ENCODE measurements at regions not wholly inside any gene's neighbourhood (a gene's known extent, or its start where the extent isn't known, plus 50 kb on each side); places are given as distances from the start of the nearest gene placed in this dataset.

- no peak for DNase-seq (ENCODE audit: low spot score)
- no peaks in the 10 kb centered on the region for H3K36me3 ChIP-seq (ENCODE audit: control insufficient read depth in 4 of 4, insufficient read depth in 3 of 4, low read depth in 1 of 4, low read length in 3 of 4)
- no peak overlapping the region for H3K4me3 ChIP-seq (ENCODE audit: low read depth in 1 of 3, low read length in 3 of 3)
- no peaks in the 10 kb centered on the region for H3K9me3 ChIP-seq (ENCODE audit: control insufficient read depth in 4 of 4, low read length in 3 of 4)
- H3K27ac ChIP-seq (ENCODE audit: low read depth in 1 of 2, low read length in 2 of 2) = peak overlapping the region; percentile 28 to 36
- 76% methylated on average over 12 of the region's 12 CpGs for WGBS
- H3K9ac ChIP-seq (ENCODE audit: low read depth in 1 of 2, low read length in 2 of 2) = no peak overlapping the region
- no peaks in the 10 kb centered on the region for H3K27me3 ChIP-seq (ENCODE audit: control insufficient read depth in 4 of 4, insufficient read depth in 4 of 4, low read length in 3 of 4)
- TF ChIP-seq HNF4A (conservative IDR thresholded peaks at IDR 0.05) = no peak
- H3K4me1 ChIP-seq (ENCODE audit: control insufficient read depth in 4 of 4, insufficient read depth in 4 of 4, low read length in 3 of 4) = peaks cover 0 to 15% (median 6%) of the 10 kb centered on the region in 4 donors
These were observed 159.4 kb downstream of the TENT4A start for GRCh38 chr5:6872441-6873160.

GRCh38 chr5:6873359-6873758 lies 160.1 kb downstream of the TENT4A start:
- Histone ChIP-seq H3K4me1 (ENCODE audit: control insufficient read depth in 4 of 4, insufficient read depth in 4 of 4, low read length in 3 of 4) (peaks cover 0 to 15% (median 6%) of the 10 kb centered on the region in 4 donors), H3K36me3 (ENCODE audit: control insufficient read depth in 4 of 4, insufficient read depth in 3 of 4, low read depth in 1 of 4, low read length in 3 of 4) (no peaks in the 10 kb centered on the region), H3K27ac (ENCODE audit: low read depth in 1 of 2, low read length in 2 of 2) (peak overlapping the region; percentile 28 to 36), H3K27me3 (ENCODE audit: control insufficient read depth in 4 of 4, insufficient read depth in 4 of 4, low read length in 3 of 4) (no peaks in the 10 kb centered on the region), H3K9ac (ENCODE audit: low read depth in 1 of 2, low read length in 2 of 2) (no peak overlapping the region), H3K9me3 (ENCODE audit: control insufficient read depth in 4 of 4, low read length in 3 of 4) (no peaks in the 10 kb centered on the region), H3K4me3 (ENCODE audit: low read depth in 1 of 3, low read length in 3 of 3) (no peak overlapping the region)
- TF ChIP-seq EGR1 (IDR thresholded peaks at IDR 0.05; ENCODE audit: low read depth in 2 of 2) (no peak), RXRA (IDR thresholded peaks at IDR 0.05) (peak in 1 of 2 donors; percentile 23), ZBTB33 (IDR thresholded peaks at IDR 0.05) (no peak), HNF4A (conservative IDR thresholded peaks at IDR 0.05) (peak in 1 of 2 donors; percentile 15), SP1 (IDR thresholded peaks at IDR 0.05) (no peak), ATF3 (IDR thresholded peaks at IDR 0.05) (no peak), FOXA2 (IDR thresholded peaks at IDR 0.05) (no peak), YY1 (IDR thresholded peaks at IDR 0.05) (no peak)
- 62% methylated on average over 3 of the region's 3 CpGs for WGBS
- DNase-seq (ENCODE audit: low spot score) = no peak

GRCh38 chr5:6875376-6875775 lies 162.1 kb downstream of the TENT4A start:
- Histone ChIP-seq H3K4me1 (ENCODE audit: control insufficient read depth in 4 of 4, insufficient read depth in 4 of 4, low read length in 3 of 4) (peaks cover 0 to 15% (median 6%) of the 10 kb centered on the region in 4 donors), H3K36me3 (ENCODE audit: control insufficient read depth in 4 of 4, insufficient read depth in 3 of 4, low read depth in 1 of 4, low read length in 3 of 4) (no peaks in the 10 kb centered on the region), H3K27ac (ENCODE audit: low read depth in 1 of 2, low read length in 2 of 2) (no peak overlapping the region), H3K27me3 (ENCODE audit: control insufficient read depth in 4 of 4, insufficient read depth in 4 of 4, low read length in 3 of 4) (no peaks in the 10 kb centered on the region), H3K4me3 (ENCODE audit: low read depth in 1 of 3, low read length in 3 of 3) (no peak overlapping the region), H3K9ac (ENCODE audit: low read depth in 1 of 2, low read length in 2 of 2) (no peak overlapping the region), H3K9me3 (ENCODE audit: control insufficient read depth in 4 of 4, low read length in 3 of 4) (no peaks in the 10 kb centered on the region)
- WGBS = 70% methylated on average over 6 of the region's 6 CpGs
- DNase-seq (ENCODE audit: low spot score) = no peak
- TF ChIP-seq SP1 (IDR thresholded peaks at IDR 0.05) = no peak
- no peak for TF ChIP-seq GABPA (IDR thresholded peaks at IDR 0.05 in 1 of 2, conservative IDR thresholded peaks at IDR 0.05 in 1 of 2)
- no peak for TF ChIP-seq EGR1 (IDR thresholded peaks at IDR 0.05; ENCODE audit: low read depth in 2 of 2)
- no peak for TF ChIP-seq ZBTB33 (IDR thresholded peaks at IDR 0.05)
- no peak for TF ChIP-seq FOXA2 (IDR thresholded peaks at IDR 0.05)
- TF ChIP-seq RXRA (IDR thresholded peaks at IDR 0.05) = no peak
- no peak for TF ChIP-seq RAD21 (IDR thresholded peaks at IDR 0.05)
- no peak for TF ChIP-seq MAX (IDR thresholded peaks at IDR 0.05)
- TF ChIP-seq CTCF (IDR thresholded peaks at IDR 0.05; ENCODE audit: low read depth, low read length, missing input control) = no peak
- TF ChIP-seq TAF1 (conservative IDR thresholded peaks at IDR 0.05) = no peak
- no peak for TF ChIP-seq HNF4A (conservative IDR thresholded peaks at IDR 0.05)
- TF ChIP-seq YY1 (IDR thresholded peaks at IDR 0.05) = no peak
- TF ChIP-seq NR2F2 (IDR thresholded peaks at IDR 0.05) = no peak
- TF ChIP-seq FOXA1 (IDR thresholded peaks at IDR 0.05) = no peak
- no peak for TF ChIP-seq JUND (IDR thresholded peaks at IDR 0.05)
- no peak for TF ChIP-seq ATF3 (IDR thresholded peaks at IDR 0.05)
- no peak for TF ChIP-seq HNF4G (IDR thresholded peaks at IDR 0.05)

Measured in liver (tissue), 8 donors.